Kidney epithelial cell (primary cell): ENCODE measurements at regions not wholly inside any gene's neighbourhood (a gene's known extent, or its start where the extent isn't known, plus 50 kb on each side); places are given as distances from the start of the nearest gene placed in this dataset.

Experiments
- DNase-seq: peaks from one replicate; pipeline ENCODE4 v3.0.0-alpha.2; 2010; ENCODE audit warnings: low read depth
- H3K27me3 ChIP-seq: 2 replicates; pipeline ENCODE4 v1.6.0; 2011; ENCODE audit warnings: low read length; ENCODE audit not compliant: control insufficient read depth, insufficient read depth
- H3K36me3 ChIP-seq: 2 replicates; pipeline ENCODE4 v1.5.1; 2011; ENCODE audit warnings: low read length; ENCODE audit not compliant: control insufficient read depth, insufficient read depth
- H3K4me3 ChIP-seq: 2 replicates; pipeline ENCODE4 v1.5.1; 2011; ENCODE audit warnings: low read depth, mild to moderate bottlenecking, control low read depth, low read length
- TF ChIP-seq, protein P1 (sequence below): IDR thresholded peaks from 2 replicates; pipeline ENCODE4 v1.5.1; 2011; ENCODE audit warnings: mild to moderate bottlenecking, moderate library complexity, low read length, control low read depth, inconsistent platforms; ENCODE audit not compliant: insufficient read depth, poor library complexity, severe bottlenecking

DNA sequence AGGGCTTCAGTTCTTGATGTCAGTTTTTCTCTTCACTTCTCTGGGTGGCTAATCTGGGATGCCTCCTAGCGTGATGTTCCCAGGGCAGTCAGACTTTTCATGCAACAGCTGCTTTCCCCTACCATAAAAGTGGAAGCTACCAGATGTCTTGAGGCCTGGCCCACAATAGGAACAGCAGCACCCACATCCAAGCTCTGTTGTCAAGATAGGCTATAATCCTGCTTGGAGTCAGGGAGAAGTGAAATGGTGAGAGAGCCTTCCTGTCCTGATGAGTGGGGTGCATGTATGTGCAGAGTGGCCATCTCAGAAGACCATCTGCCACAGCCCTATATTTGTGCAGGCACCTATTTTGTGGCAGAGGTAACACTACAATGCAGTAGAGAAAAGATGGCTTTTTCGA lies 108.0 kb downstream of the HTR5A start:
- DNase-seq: no peak
- TF ChIP-seq, protein P1, sequence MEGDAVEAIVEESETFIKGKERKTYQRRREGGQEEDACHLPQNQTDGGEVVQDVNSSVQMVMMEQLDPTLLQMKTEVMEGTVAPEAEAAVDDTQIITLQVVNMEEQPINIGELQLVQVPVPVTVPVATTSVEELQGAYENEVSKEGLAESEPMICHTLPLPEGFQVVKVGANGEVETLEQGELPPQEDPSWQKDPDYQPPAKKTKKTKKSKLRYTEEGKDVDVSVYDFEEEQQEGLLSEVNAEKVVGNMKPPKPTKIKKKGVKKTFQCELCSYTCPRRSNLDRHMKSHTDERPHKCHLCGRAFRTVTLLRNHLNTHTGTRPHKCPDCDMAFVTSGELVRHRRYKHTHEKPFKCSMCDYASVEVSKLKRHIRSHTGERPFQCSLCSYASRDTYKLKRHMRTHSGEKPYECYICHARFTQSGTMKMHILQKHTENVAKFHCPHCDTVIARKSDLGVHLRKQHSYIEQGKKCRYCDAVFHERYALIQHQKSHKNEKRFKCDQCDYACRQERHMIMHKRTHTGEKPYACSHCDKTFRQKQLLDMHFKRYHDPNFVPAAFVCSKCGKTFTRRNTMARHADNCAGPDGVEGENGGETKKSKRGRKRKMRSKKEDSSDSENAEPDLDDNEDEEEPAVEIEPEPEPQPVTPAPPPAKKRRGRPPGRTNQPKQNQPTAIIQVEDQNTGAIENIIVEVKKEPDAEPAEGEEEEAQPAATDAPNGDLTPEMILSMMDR: no peak
- no peak overlapping the region for H3K4me3 ChIP-seq
- no peaks in the 10 kb centered on the region for H3K27me3 ChIP-seq
- no peaks in the 10 kb centered on the region for H3K36me3 ChIP-seq

DNA sequence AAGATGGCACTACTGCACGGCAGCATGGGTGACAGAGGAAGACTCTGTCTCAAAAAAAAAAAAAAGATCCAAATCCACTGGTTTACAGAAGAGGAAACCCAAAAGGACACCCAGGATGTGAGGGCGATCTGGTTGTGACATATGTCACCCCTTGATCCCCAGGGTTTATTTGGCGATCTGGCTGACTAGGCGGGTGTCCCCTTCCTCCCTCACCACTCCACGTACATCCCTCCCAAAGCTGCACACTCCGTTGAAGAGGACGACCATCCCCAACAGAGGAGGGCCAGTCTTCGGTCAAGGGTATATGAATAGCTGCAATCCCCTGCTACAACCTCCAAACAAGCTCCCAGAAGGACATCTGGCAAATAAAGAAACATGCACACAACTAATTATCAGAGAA lies 111.6 kb downstream of the HTR5A start:
- no peak for DNase-seq
- Histone ChIP-seq H3K36me3 (no peaks in the 10 kb centered on the region), H3K27me3 (no peaks in the 10 kb centered on the region), H3K4me3 (no peak overlapping the region)
- TF ChIP-seq, protein P1: no peak

DNA sequence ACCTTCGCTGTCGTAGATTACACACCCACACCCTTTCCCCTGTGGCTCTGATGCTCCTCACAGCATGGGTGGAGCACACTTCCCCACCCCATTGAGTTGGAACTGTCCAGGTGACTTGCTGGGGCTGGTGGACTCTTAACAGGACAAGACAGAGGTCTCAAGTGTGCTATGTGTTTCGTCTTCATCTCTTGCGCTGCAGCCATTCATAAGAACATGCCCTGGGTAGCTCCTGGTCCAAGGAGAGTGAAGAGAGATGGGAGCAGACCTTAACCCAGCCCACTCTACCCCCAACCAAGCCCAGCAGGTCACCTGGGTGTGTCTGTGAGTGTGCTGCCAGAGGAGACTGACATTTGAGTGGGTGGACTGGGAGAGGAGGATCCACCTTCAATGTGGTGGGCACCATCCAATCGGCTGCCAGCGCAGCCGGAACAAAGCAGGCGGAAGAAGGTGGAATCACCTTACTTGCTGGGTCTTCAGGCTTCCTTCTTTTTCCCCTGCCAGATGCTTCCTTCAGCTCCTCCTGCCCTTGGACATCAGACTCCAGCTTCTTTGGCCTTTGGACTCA lies 112.4 kb downstream of the HTR5A start:
- no peaks in the 10 kb centered on the region for H3K27me3 ChIP-seq
- TF ChIP-seq, protein P1: no peak
- no peak overlapping the region for H3K4me3 ChIP-seq
- no peak for DNase-seq
- no peaks in the 10 kb centered on the region for H3K36me3 ChIP-seq

DNA sequence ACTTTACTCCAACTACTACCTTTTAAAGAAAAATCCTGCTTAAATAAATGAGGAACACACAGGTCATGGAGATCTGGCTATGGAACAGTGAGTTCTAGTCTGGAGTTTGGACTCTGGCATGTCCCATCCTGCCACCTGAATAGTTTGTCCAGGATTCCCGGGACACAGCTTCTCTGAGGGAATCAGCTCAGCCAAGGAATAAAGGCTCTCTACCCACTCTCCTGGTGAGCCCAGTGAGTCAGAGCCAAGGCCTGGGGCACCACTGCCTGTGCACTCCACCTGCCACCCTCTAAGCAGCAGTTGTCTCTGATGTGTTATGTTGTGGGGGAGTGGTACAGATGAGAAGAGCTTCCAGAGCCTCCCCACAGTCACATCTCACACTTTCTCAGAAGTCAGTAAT lies 113.5 kb downstream of the HTR5A start:
- TF ChIP-seq, protein P1: no peak
- DNase-seq: no peak
- no peak overlapping the region for H3K4me3 ChIP-seq

DNA sequence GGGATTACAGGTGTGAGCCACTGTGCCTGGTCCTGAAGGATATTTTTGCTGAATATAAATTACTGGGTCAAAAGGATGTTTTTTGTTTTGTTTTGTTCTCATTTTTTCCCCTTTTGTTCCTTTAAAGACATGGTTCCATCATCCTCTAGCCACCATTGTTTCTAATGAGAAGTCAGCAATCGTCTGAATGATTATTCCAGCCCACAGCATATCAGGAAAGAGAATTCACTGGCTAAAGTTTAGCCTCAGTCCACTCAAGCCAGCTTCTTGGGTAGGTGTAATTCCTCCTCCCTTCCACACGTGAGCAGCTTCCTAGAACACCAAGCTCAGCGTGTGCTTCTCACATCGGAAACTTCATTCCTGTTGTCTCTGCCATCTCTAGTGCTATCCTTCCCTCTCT lies 112.8 kb upstream of the INSIG1 start:
- H3K36me3 ChIP-seq: no peaks in the 10 kb centered on the region
- H3K27me3 ChIP-seq: no peaks in the 10 kb centered on the region
- H3K4me3 ChIP-seq: no peak overlapping the region
- TF ChIP-seq, protein P1: no peak
- no peak for DNase-seq

More for the DNA sequence above, 113.5 kb downstream of the HTR5A start:
- H3K27me3 ChIP-seq: no peaks in the 10 kb centered on the region
- no peaks in the 10 kb centered on the region for H3K36me3 ChIP-seq

DNA sequence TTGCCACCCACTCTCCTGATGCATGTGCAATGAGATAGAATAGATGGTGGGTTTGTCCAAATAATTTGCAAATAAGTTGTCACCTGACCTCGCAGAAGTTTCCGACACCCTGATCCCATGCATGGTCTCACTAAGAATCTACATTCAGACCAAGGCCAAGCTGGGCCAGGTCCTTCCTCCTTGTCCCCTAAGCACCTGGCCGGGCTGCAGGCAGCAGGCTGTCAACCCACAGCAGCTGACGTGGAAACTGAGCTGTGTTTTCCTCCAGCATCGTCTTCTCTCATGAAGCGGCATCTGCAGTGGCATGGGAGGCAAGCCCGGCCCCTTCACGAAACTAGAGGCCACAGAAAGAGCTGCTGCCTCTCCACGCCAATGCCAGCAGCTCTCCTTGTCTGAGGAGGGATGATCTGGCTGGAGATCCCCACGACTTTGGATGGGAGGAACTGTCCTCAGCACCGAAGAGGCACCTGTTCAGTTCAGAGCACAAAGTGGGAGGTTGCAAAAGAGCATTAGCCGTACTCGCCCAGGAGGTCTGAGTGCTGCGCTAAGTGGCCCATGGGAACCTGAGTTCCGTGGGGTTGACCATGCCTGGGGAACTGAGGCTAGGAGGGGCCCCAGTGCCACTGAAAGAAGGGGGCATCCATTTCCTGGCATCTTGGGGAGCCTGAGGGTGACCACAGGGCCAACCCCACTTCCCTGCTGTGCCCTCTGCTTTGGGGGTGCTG lies 110.5 kb upstream of the INSIG1 start:
- DNase-seq: no peak
- H3K27me3 ChIP-seq: no peaks in the 10 kb centered on the region
- H3K36me3 ChIP-seq: no peaks in the 10 kb centered on the region
- H3K4me3 ChIP-seq: no peak overlapping the region
- TF ChIP-seq, protein P1: no peak
